ENCODE measurements at regions not wholly inside any gene's neighbourhood (a gene's known extent, or its start where the extent isn't known, plus 50 kb on each side); places are given as distances from the start of the nearest gene placed in this dataset.

- no peak for TF ChIP-seq TAF1 (conservative IDR thresholded peaks at IDR 0.05)
- TF ChIP-seq CTCF (IDR thresholded peaks at IDR 0.05; ENCODE audit: low read depth, low read length, missing input control) = no peak
- TF ChIP-seq, protein P1, sequence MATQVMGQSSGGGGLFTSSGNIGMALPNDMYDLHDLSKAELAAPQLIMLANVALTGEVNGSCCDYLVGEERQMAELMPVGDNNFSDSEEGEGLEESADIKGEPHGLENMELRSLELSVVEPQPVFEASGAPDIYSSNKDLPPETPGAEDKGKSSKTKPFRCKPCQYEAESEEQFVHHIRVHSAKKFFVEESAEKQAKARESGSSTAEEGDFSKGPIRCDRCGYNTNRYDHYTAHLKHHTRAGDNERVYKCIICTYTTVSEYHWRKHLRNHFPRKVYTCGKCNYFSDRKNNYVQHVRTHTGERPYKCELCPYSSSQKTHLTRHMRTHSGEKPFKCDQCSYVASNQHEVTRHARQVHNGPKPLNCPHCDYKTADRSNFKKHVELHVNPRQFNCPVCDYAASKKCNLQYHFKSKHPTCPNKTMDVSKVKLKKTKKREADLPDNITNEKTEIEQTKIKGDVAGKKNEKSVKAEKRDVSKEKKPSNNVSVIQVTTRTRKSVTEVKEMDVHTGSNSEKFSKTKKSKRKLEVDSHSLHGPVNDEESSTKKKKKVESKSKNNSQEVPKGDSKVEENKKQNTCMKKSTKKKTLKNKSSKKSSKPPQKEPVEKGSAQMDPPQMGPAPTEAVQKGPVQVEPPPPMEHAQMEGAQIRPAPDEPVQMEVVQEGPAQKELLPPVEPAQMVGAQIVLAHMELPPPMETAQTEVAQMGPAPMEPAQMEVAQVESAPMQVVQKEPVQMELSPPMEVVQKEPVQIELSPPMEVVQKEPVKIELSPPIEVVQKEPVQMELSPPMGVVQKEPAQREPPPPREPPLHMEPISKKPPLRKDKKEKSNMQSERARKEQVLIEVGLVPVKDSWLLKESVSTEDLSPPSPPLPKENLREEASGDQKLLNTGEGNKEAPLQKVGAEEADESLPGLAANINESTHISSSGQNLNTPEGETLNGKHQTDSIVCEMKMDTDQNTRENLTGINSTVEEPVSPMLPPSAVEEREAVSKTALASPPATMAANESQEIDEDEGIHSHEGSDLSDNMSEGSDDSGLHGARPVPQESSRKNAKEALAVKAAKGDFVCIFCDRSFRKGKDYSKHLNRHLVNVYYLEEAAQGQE (IDR thresholded peaks at IDR 0.05) = no peak
- TF ChIP-seq GABPA (IDR thresholded peaks at IDR 0.05 in 1 of 2, conservative IDR thresholded peaks at IDR 0.05 in 1 of 2) = no peak
Observed at GRCh38 chr2:2764739-2765138, 433.7 kb upstream of the MYT1L start.

Data from liver (tissue), 3 donors.